GM12865 (cell line): ENCODE measurements at regions not wholly inside any gene's neighbourhood (a gene's known extent, or its start where the extent isn't known, plus 50 kb on each side); places are given as distances from the start of the nearest gene placed in this dataset.

Source experiments
- DNase-seq: peaks from one replicate; pipeline ENCODE4 v3.0.0; 2010; ENCODE audit warnings: low read depth
- H3K4me3 ChIP-seq: 2 replicates; pipeline ENCODE4 v1.5.1; 2011; ENCODE audit warnings: mild to moderate bottlenecking, low read depth, low read length, control low read depth
- CTCF ChIP-seq: IDR thresholded peaks from 2 replicates; pipeline ENCODE4 v1.5.1; 2011; ENCODE audit warnings: low read length, control low read depth, low read depth, inconsistent platforms; ENCODE audit not compliant: insufficient read depth; ENCODE audit errors: missing control alignments

- no peak for TF ChIP-seq CTCF
- DNase-seq = no peak
- no peak overlapping the region for H3K4me3 ChIP-seq
Observed at GRCh38 chr5:92505925-92506324, 1075.1 kb downstream of the NR2F1-AS1 start.

- no peak for DNase-seq
- H3K4me3 ChIP-seq = no peak overlapping the region
- TF ChIP-seq CTCF = no peak
Observed at GRCh38 chr5:92505145-92505544, 1075.9 kb downstream of the NR2F1-AS1 start.

- no peak for TF ChIP-seq CTCF
- peak; percentile 3 for DNase-seq
- H3K4me3 ChIP-seq = no peak overlapping the region
Observed at GRCh38 chr5:92504346-92504745, 1076.7 kb downstream of the NR2F1-AS1 start.

GRCh38 chr5:92500752-92501151 lies 1080.3 kb downstream of the NR2F1-AS1 start:
- H3K4me3 ChIP-seq = no peak overlapping the region
- no peak for DNase-seq
- no peak for TF ChIP-seq CTCF

- H3K4me3 ChIP-seq = no peak overlapping the region
- TF ChIP-seq CTCF = no peak
- DNase-seq = no peak
Observed at GRCh38 chr5:92496545-92496944, 1084.5 kb downstream of the NR2F1-AS1 start.

GRCh38 chr5:92494508-92494907 lies 1086.5 kb downstream of the NR2F1-AS1 start:
- no peak for TF ChIP-seq CTCF
- no peak overlapping the region for H3K4me3 ChIP-seq
- DNase-seq = no peak

- DNase-seq = no peak
- no peak overlapping the region for H3K4me3 ChIP-seq
- no peak for TF ChIP-seq CTCF
Observed at GRCh38 chr5:92492908-92493307, 1088.1 kb downstream of the NR2F1-AS1 start.
